ENCODE measurements at regions not wholly inside any gene's neighbourhood (a gene's known extent, or its start where the extent isn't known, plus 50 kb on each side); places are given as distances from the start of the nearest gene placed in this dataset.

DNA sequence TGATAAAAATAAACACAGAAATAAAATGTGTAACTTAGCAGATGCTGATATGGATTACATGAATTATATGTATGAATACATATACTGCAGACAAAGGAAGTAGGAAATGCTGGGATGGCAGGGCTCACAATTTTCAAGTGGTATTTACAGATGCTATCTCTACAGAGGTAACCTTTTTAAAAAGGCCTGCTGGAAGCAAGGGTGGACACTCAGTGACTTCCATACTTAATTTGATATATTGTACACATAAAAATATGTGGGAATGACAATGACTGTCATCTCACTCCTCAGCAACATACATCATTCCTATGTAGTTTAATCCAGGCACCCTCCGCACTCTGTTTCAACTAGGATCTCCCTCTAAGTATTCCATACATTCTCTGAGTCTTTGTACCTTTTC, 452.9 kb downstream of the DTHD1 start:
- no peak for DNase-seq

DNA sequence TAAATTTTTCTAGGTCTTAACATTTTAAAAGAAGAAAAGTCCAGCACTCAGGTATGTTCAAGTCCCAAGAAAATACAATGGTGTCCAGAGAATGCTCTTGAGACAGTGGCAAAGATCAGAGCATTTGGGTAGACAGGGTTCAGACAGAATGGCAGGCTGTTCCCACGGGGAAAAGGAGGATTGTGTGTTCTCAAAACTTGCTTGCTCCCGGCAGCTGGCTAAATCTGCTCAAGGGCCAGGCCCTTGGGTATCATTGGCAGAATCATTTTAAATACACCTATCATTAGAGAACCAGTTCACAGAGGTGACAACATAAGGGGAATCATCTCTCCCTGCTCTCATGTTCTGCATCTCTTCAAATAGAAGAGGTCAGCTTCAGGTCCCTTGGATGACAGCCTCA, 456.3 kb downstream of the DTHD1 start:
- DNase-seq = no peak

- no peak for DNase-seq
These were observed 459.4 kb downstream of the DTHD1 start for GRCh38 chr4:36740796-36741310.

DNA sequence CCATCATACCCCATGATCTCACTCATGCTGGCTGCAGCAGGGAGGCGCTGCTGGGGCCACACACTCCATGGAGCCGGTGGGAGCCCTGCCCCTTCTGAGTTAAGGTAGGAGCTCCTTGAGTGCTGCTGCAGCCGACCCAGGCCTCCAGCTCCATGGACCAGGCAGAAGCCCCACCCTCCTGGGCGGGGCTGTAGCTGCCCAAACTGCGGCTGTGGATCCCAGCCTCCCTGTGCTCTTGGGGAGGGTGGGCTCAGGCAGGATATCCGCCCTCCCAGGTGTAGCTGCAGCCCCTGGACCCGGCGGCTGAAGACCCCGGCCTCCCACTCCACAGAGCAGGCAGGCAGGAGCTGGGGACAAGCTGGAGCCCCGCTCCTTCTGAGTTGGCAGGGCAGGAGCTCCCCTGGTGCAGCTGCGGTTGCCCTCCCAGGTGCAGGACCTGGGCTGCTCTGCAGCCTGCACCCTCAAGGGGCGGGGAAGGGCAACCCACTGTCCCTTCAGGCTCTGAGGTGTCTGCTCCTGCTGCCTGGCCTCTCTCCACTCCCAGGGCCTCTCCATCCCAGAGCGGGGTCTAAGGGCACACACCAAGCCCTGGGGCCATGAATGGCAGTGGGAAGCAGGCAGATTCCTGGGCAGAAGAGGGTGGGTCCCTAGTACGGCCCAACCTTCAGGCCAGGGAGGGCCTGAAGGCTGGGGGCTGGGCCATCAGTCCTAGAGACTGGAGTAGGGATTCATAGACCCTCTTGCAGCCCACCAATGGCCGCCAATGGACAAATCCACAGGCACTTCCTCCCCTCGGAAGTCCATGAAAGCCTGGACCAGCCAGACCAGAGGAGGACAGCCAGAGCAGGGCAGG, 466.1 kb downstream of the DTHD1 start:
- DNase-seq = no peak

GRCh38 chr4:36753048-36753447, 471.6 kb downstream of the DTHD1 start:
- no peak for DNase-seq

DNA sequence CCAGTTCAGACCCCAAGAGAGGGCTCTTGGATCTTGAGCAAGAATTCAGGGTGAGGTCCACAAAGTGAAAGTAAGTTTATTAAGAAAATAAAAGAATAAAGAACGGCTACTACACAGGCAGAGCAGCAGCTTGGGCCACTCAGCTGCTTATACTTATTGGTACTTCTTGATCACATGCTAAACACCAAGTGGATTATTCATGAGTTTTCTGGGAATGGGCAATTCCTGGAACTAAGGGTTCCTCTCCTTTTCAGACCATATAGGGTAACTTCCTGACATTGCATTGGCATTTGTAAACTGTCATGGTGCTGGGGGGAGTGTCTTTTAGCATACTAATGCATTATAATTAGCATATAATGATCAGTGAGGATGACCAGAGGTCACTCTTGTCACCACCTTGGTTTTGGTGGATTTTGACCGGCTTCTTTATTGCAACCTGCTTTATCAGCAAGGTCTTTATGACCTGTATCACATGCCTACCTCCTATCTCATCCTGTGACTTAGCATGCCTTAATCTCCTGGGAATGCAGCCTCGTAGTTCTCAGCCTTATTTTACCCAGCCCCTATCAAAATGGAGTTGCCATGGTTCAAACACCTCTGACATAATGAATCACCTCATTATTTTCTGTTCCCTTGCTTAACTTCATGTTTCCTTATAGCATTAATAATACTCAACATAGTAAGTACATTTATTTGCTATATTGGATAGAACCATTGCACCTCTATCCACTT, 476.3 kb downstream of the DTHD1 start:
- no peak for DNase-seq

- DNase-seq = no peak
These were observed 477.1 kb downstream of the DTHD1 start for GRCh38 chr4:36758312-36759178.

DNA sequence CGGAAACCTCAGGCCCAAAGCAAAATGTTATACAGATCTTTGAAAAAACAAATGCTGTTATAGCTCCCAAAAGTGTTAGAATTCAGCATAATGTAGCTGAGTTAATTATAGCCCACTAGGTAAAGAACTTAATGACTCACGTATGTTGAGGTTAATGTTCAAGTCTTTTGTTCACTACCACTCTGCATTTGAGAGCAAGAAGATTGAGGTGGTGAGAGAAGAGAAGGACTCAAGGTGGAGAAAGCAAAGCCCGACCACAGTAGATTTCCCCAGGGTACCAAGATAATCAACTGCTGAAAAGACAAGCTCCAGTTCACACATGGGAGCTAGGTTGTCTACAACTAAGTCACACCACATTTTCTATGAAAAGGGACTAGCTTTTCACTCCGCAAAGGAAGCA, 480.2 kb downstream of the DTHD1 start:
- no peak for DNase-seq

- DNase-seq = no peak
These were observed 480.7 kb upstream of the NWD2 start for GRCh38 chr4:36763814-36764213.

GRCh38 chr4:36767596-36767995, 476.9 kb upstream of the NWD2 start:
- DNase-seq = no peak

DNA sequence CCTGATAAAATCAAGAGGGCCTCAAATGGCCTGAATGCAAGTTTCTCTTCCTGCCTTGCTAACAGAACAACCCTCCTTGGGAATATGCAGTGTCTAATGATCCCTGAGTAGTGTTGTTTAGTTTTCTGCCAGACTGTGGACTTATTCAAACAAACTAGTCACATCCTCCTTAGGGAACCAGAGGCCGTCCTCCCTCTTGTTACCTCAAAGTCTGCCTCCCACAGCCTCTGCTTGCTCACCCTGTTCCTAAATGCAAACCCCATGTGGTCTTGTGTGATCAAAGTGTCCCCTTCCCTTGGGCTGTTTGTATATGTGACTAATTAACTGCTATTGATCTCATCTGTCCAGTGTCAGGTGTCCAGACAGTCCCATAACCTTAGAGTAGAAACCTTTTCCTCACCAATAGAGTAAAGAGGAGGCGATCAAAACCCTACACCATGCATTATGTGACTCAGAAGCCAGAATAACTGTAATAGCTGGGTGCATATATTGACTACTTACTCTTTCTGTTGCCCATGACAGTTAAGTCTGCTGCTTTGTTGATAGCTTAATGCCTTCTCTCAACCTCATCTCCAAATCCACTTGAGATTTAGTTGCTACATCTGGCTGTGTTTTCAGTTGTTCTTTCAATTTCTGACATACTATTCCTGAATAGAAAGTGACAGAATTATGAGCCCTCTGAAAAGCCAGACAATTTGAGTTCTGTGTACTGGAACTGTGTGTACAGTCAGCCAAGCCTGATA, 473.0 kb upstream of the NWD2 start:
- no peak for DNase-seq

GRCh38 chr4:36772154-36772516, 472.4 kb upstream of the NWD2 start:
- no peak for DNase-seq

- DNase-seq = no peak
These were observed 471.1 kb upstream of the NWD2 start for GRCh38 chr4:36773467-36773866.

DNA sequence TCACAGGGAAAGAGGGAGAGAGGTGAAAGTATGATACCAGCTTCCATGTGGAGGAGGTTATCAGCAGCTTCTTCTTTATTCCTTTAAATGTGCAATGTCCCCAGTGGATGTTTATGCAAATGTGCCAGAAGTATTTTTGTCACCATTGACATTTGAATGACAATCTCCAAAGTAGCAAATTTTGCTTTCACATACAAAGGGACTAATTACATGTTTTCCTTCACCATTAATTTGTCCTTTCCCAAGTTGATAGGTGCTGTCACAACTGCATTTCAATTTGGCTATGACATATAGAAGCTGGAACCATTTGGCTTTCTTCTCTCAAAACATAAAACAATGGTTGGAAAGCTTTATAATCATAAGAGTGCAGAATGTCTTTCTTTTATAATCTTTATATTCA, 469.0 kb upstream of the NWD2 start:
- no peak for DNase-seq

DNA sequence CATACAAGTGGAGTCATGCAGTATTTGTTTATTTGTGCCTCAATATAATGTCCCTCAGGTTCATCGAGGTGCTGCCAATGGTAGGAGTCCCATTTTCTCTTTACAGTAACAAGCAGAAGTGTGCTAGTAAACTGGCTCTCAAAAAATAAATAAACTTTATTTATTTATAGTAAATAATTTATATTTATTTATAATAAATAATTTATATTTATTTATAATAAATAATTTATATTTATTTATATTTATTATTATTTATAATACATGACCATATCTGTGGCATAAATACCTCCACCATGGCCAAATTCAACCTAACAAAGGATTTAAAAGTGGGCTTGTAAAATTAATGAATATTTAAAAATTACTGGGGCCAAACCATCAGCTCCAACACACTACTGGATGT, 464.9 kb upstream of the NWD2 start:
- no peak for DNase-seq

DNA sequence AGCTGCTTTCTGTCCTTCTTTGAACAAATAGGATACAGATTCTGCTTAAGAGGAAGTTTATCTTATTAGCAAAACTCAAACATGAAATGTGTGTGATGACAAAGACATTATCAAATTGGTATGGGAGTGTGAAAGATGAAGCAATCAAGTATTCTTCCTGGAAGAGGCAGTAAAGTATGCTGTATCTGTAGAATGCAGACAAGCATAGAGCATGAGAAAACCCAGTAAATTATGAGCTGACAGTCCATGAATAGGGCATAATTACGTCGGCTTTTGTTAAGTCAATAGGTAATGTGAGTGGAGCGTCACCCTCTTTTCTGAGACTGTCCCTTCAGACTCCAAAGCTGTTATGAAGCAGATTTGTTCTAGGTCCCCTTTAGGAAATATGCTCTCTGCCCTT, 458.6 kb upstream of the NWD2 start:
- no peak for DNase-seq

DNA sequence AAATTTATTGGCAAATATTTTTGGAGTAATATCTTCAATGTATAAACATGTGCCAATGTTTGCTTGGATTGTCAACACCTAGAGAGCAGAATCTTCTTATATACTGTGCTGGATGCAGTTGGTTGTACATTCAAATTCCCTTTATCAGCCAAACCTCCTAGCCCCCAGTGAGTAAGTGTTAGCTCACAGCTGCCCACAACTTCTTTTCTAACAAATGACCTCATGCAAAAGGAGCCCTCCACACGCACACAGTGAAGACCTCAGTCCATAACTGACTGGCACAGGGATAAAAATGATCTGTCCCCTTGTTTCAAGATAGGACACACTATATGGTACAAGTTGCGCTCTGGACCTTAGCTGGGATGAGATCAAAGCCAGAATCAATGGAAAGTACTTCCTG, 458.0 kb upstream of the NWD2 start:
- no peak for DNase-seq

DNA sequence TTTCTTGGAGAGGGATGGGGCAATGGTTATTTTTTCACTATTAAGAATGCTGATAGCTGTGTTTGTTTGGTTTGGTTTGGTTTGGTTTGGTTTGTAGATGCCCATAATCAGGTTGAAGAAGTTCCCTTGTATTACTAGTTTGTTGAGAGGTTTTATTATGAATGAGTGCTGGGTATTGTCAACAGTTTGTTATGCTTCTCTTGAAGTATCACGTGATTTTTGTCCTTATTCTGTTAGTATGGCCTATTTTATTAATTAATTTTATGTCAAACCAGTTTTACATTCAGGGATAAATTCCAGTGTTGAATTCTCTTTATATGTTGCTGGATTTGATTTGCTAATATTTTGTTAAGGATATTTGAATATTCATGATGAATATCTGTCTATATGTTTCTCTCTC, 449.8 kb upstream of the NWD2 start:
- DNase-seq = no peak

DNA sequence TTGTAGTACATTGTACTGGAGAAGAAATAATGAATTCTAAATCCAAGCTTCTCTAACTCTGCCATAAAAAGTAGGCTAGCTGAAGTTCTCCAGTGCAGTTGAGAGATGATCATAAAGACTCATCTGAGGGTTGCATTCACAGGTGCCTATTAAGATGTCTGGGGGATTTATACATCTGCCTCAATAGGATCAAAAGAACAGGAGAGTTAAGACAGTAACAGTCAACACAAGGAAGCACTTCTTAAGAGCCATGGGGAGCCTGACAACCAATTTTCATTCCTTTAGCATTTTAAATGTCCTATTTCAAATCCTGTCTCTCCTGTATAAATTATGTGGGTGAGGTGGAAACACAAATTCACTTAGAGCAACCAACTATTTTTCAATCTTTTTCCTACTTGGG, 432.4 kb upstream of the NWD2 start:
- no peak for DNase-seq

- no peak for DNase-seq
These were observed 429.0 kb upstream of the NWD2 start for GRCh38 chr4:36815536-36815935.

DNA sequence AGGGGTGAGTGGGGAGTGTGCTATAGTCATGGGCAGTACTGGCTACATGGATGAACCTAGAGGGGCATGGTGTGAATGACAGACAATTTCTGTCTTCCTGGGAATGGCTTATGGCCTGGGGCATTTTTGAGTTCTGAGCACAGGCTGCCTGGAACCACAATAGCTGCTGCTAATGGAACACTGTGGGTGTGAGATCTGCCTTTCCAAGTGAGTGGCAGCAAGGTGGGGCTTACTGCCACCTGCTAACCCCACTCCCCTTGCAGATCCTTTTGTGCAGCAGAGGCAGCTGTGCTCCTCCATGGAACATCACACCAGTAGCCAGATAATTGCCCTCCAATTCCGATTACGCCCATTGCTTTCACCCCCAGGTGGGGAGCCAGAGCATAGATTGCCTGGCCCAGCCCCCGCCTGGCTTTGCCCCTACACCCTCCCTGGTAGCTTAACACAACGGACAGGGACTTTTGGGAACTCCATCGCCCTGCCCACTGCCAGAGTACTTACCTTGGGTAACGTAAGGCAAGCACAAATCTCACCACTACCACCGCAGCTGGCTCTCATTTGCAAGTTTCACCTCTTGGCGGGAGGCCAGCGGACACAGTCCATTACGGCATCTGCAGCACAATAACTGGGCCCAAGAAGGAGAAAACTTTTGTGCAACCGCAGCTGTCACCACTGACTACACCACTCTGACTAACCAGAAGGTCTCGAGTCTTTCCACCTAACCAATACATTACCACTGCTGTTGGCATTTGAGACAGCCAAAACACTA, 421.2 kb upstream of the NWD2 start:
- DNase-seq = no peak

DNA sequence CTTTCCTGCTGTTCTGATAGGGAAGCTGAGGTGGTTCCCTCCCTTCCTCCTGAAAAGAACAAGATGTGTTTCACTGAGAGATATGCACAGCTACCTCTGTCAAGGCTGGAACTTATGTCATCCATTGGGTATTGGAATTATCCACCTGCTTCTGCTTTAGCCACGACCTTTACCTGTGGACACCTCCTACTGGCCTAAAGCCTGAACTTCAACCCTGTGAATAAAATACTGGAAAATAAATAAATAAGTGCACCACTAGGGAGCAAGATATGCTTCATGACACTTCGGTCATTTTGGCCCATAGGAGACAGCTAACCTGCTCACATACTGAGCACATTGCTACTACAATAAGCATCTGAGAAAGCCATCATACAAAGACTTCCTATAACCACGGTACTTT, 419.9 kb upstream of the NWD2 start:
- DNase-seq = no peak
